Smooth muscle cell (in vitro differentiated cells): ENCODE measurements at regions not wholly inside any gene's neighbourhood (a gene's known extent, or its start where the extent isn't known, plus 50 kb on each side); places are given as distances from the start of the nearest gene placed in this dataset.

Experiments
- DNase-seq: peaks from one replicate; lab custom pipeline; 2025; ENCODE audit not compliant: unreplicated experiment; lab: John Stamatoyannopoulos, UW
- H2AFZ ChIP-seq: fragments of 200-600 bp; sonication (generic); 2 replicates; pipeline ENCODE4 v1.6.0; 2016; ENCODE audit warnings: antibody characterized with exemption, low read depth, mild to moderate bottlenecking
- H3F3A ChIP-seq: fragments of 200-600 bp; sonication (generic); 2 replicates; pipeline ENCODE4 v1.6.0; 2017; ENCODE audit warnings: antibody characterized with exemption, low read depth
- H3K27ac ChIP-seq: fragments of 200-600 bp; sonication (generic); 2 replicates; pipeline ENCODE4 v1.5.1; 2016; ENCODE audit warnings: low read depth, mild to moderate bottlenecking
- H3K27me3 ChIP-seq: fragments of 200-600 bp; sonication (generic); 2 replicates; pipeline ENCODE4 v1.6.1; 2016; ENCODE audit warnings: low read depth, mild to moderate bottlenecking
- H3K36me3 ChIP-seq: fragments of 200-600 bp; sonication (generic); 2 replicates; pipeline ENCODE4 v1.5.1; 2016; ENCODE audit warnings: low read depth
- H3K4me1 ChIP-seq: fragments of 200-600 bp; sonication (generic); 2 replicates; pipeline ENCODE4 v1.5.1; 2016; ENCODE audit warnings: low read depth
- H3K4me2 ChIP-seq: fragments of 200-600 bp; sonication (generic); 2 replicates; pipeline ENCODE4 v1.6.0; 2016; ENCODE audit warnings: mild to moderate bottlenecking
- H3K4me3 ChIP-seq: fragments of 200-600 bp; sonication (generic); 2 replicates; pipeline ENCODE4 v1.5.1; 2016; ENCODE audit warnings: mild to moderate bottlenecking
- H3K79me2 ChIP-seq: fragments of 200-600 bp; sonication (generic); 2 replicates; pipeline ENCODE4 v1.6.0; 2016; ENCODE audit warnings: low read depth, mild to moderate bottlenecking
- H3K9ac ChIP-seq: fragments of 200-600 bp; sonication (generic); 2 replicates; pipeline ENCODE4 v1.6.0; 2016; ENCODE audit warnings: low read depth
- H3K9me3 ChIP-seq: fragments of 200-600 bp; sonication (generic); replicated peaks from 2 replicates; pipeline ENCODE4 v1.5.1; 2016; ENCODE audit warnings: low read depth
- H4K20me1 ChIP-seq: fragments of 200-600 bp; sonication (generic); 2 replicates; pipeline ENCODE4 v1.6.0; 2016; ENCODE audit warnings: low read depth
- WGBS: methylation state at CpG from one replicate; pipeline ENCODE4 v1.1.7; 2016; ENCODE audit warnings: low lambda C conversion rate; 5-methylcytosine and 5-hydroxymethylcytosine counted together
- TF ChIP-seq, protein P1 (sequence below): fragments of 200-600 bp; sonication (generic); IDR thresholded peaks from 2 replicates; pipeline ENCODE4 v1.5.1; 2017; ENCODE audit warnings: borderline replicate concordance, mild to moderate bottlenecking, antibody characterized with exemption; ENCODE audit not compliant: insufficient read depth, poor library complexity, severe bottlenecking

DNA sequence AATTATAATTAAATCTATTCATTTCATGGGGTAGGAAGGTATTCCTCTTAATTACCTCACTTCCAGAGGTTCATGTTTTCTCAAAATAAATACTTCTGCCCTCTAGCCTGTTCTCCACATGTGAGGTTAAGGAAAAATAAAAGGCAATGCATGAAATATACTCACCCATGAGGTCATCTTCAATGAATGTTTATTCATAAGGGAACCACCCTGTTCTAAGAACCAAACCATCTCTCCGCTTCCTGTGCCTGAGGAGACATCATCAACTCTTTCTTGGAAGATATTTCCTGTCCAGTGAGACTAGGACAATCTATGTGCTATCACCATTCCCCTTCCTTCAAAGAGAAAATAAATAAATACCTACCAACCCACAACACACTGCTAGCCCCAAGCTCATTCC lies 513.7 kb upstream of the PLXNA2 start:
- Histone ChIP-seq H3K9me3 (no peaks in the 10 kb centered on the region), H3K36me3 (no peaks in the 10 kb centered on the region), H3K79me2 (no peaks in the 10 kb centered on the region), H4K20me1 (no peaks in the 10 kb centered on the region), H3K4me3 (no peak overlapping the region), H3K4me1 (no peaks in the 10 kb centered on the region), H3K27me3 (peaks cover 4% of the 10 kb centered on the region), H3K4me2 (no peak overlapping the region), H2AFZ (no peak overlapping the region), H3F3A (no peaks in the 10 kb centered on the region), H3K27ac (no peak overlapping the region), H3K9ac (no peak overlapping the region)
- DNase-seq: no peak
- TF ChIP-seq, protein P1, sequence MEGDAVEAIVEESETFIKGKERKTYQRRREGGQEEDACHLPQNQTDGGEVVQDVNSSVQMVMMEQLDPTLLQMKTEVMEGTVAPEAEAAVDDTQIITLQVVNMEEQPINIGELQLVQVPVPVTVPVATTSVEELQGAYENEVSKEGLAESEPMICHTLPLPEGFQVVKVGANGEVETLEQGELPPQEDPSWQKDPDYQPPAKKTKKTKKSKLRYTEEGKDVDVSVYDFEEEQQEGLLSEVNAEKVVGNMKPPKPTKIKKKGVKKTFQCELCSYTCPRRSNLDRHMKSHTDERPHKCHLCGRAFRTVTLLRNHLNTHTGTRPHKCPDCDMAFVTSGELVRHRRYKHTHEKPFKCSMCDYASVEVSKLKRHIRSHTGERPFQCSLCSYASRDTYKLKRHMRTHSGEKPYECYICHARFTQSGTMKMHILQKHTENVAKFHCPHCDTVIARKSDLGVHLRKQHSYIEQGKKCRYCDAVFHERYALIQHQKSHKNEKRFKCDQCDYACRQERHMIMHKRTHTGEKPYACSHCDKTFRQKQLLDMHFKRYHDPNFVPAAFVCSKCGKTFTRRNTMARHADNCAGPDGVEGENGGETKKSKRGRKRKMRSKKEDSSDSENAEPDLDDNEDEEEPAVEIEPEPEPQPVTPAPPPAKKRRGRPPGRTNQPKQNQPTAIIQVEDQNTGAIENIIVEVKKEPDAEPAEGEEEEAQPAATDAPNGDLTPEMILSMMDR: no peak
- 100% methylated on average over 1 of the region's 1 CpG for WGBS

DNA sequence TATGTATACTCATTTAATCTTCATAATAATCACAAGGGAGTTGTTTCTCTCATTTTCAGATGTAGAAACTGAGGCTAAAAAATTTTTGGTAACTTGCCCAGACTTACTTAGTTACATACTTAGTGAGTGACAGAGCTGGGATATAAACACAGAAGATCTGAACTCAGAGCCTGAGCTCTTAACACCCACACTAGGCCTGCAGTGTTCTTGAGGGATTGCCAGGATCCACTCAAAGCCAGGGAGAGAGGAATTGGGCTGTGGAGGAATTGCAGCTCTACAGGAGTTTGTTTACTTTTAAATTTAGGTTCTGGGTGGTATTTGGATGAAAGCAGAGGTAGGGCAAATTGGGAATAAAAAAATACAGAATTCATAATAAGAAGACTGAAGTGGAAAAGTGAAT lies 515.1 kb upstream of the PLXNA2 start:
- Histone ChIP-seq H3K36me3 (no peaks in the 10 kb centered on the region), H3K4me3 (no peak overlapping the region), H3K9ac (no peak overlapping the region)

GRCh38 chr1:208763971-208764370 lies 519.8 kb upstream of the PLXNA2 start:
- Histone ChIP-seq H3K9me3 (no peaks in the 10 kb centered on the region), H3K27ac (no peak overlapping the region), H2AFZ (no peak overlapping the region), H4K20me1 (no peaks in the 10 kb centered on the region), H3K4me1 (no peaks in the 10 kb centered on the region), H3K79me2 (no peaks in the 10 kb centered on the region), H3K4me2 (no peak overlapping the region), H3F3A (no peaks in the 10 kb centered on the region), H3K9ac (no peak overlapping the region), H3K27me3 (no peaks in the 10 kb centered on the region), H3K36me3 (no peaks in the 10 kb centered on the region), H3K4me3 (no peak overlapping the region)
- no peak for DNase-seq
- WGBS: 100% methylated on average over 2 of the region's 2 CpGs
- TF ChIP-seq, protein P1: no peak

More for the DNA sequence above, 515.1 kb upstream of the PLXNA2 start:
- Histone ChIP-seq H3K27me3 (no peaks in the 10 kb centered on the region), H3K4me2 (no peak overlapping the region), H3K4me1 (no peaks in the 10 kb centered on the region), H3F3A (no peaks in the 10 kb centered on the region), H3K27ac (no peak overlapping the region), H4K20me1 (no peaks in the 10 kb centered on the region), H3K9me3 (no peaks in the 10 kb centered on the region), H3K79me2 (no peaks in the 10 kb centered on the region), H2AFZ (no peak overlapping the region)
- no peak for DNase-seq
- TF ChIP-seq, protein P1: no peak

DNA sequence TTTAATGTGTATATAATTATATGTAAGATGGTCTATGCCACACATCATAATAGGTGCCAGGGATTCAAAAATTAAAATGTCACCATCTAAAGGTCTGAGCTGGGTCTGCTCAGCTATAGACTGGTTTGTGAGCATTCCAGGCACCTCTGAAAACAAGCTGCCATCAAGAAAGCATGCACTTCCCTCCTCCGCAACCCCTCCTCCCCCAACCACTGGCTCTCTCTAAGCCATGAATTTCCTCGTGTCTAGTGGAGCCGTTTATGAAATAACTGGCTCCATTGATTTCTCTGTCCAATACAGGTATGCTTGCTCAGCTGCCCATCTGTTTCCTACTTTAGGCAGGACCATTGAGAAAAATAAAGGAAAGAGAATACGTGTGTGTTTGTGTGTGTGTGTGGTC lies 522.6 kb upstream of the PLXNA2 start:
- Histone ChIP-seq H3K9me3 (no peaks in the 10 kb centered on the region), H2AFZ (no peak overlapping the region), H3K4me2 (no peak overlapping the region), H3K9ac (no peak overlapping the region), H4K20me1 (no peaks in the 10 kb centered on the region), H3K27me3 (peaks cover 6% of the 10 kb centered on the region), H3K79me2 (no peaks in the 10 kb centered on the region), H3K4me3 (no peak overlapping the region), H3K4me1 (no peaks in the 10 kb centered on the region), H3F3A (no peaks in the 10 kb centered on the region), H3K36me3 (no peaks in the 10 kb centered on the region), H3K27ac (no peak overlapping the region)
- TF ChIP-seq, protein P1: no peak
- 66% methylated on average over 4 of the region's 4 CpGs for WGBS
- no peak for DNase-seq
